RWPE2 (cell line): ENCODE measurements at regions not wholly inside any gene's neighbourhood (a gene's known extent, or its start where the extent isn't known, plus 50 kb on each side); places are given as distances from the start of the nearest gene placed in this dataset.

Experiments used
- ATAC-seq: fragments of 200-7000 bp; cut with Tn5 transposase; 3 replicates; pipeline ENCODE4 v1.9.1; 2021; ENCODE audit warnings: low read depth
- DNase-seq: peaks from one replicate; pipeline ENCODE4 v3.0.0-alpha.2; 2020; ENCODE audit warnings: low spot score
- H3K27ac ChIP-seq: fragments of 450-650 bp; 2 replicates; pipeline ENCODE4 v1.5.1; 2017; ENCODE audit warnings: mild to moderate bottlenecking; ENCODE audit not compliant: poor library complexity, severe bottlenecking
- H3K27me3 ChIP-seq: fragments of 250-450 bp; sonication (Bioruptor Pico); 2 replicates; pipeline ENCODE4 v1.5.1; 2021; ENCODE audit warnings: mild to moderate bottlenecking, moderate library complexity; ENCODE audit not compliant: insufficient read depth, poor library complexity, severe bottlenecking
- H3K36me3 ChIP-seq: fragments of 250-450 bp; sonication (Bioruptor Pico); 2 replicates; pipeline ENCODE4 v1.5.1; 2020; ENCODE audit warnings: low read depth, mild to moderate bottlenecking, moderate library complexity
- H3K4me1 ChIP-seq: fragments of 250-450 bp; sonication (Bioruptor Pico); 2 replicates; pipeline ENCODE4 v1.5.1; 2021; ENCODE audit warnings: mild to moderate bottlenecking, moderate library complexity; ENCODE audit not compliant: insufficient read depth, poor library complexity, severe bottlenecking
- H3K4me3 ChIP-seq: fragments of 250-450 bp; sonication (Bioruptor Pico); 2 replicates; pipeline ENCODE4 v1.5.1; 2021; ENCODE audit warnings: mild to moderate bottlenecking, moderate library complexity; ENCODE audit not compliant: severe bottlenecking
- H3K9me3 ChIP-seq: fragments of 250-450 bp; sonication (Bioruptor Pico); 2 replicates; pipeline ENCODE4 v1.5.1; 2021; ENCODE audit warnings: mild to moderate bottlenecking, moderate library complexity; ENCODE audit not compliant: severe bottlenecking
- TF ChIP-seq, protein P1 (sequence below): fragments of 450-650 bp; IDR thresholded peaks from one replicate; pipeline ENCODE4 v1.5.1; 2017; ENCODE audit warnings: mild to moderate bottlenecking, moderate library complexity; ENCODE audit not compliant: poor library complexity, severe bottlenecking

DNA sequence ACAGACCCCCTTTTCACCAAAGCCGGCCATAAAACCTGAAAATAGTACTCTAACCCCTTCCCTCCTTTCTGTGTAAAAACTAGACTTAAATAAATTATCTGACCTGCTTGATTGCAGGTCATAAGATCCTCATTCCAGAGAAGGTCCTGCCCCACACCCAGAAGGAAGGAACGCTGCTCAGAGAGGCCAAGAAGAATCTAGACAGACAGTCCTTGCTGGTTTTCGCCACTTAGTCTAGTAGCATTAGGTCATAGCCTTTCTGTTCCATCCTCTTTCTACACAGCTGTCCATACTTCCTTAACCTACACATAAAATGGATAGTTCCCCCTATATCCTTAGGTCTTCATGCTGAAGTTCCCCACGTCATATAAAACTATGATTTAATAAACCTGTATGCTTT is 83.7 kb upstream of the IGF1 start:
- DNase-seq, result no peak
- Histone ChIP-seq H3K27me3 (no peaks in the 10 kb centered on the region), H3K27ac (no peak overlapping the region), H3K4me3 (no peak overlapping the region), H3K36me3 (no peaks in the 10 kb centered on the region), H3K4me1 (no peaks in the 10 kb centered on the region), H3K9me3 (no peaks in the 10 kb centered on the region)
- no peak for ATAC-seq
- TF ChIP-seq, protein P1, sequence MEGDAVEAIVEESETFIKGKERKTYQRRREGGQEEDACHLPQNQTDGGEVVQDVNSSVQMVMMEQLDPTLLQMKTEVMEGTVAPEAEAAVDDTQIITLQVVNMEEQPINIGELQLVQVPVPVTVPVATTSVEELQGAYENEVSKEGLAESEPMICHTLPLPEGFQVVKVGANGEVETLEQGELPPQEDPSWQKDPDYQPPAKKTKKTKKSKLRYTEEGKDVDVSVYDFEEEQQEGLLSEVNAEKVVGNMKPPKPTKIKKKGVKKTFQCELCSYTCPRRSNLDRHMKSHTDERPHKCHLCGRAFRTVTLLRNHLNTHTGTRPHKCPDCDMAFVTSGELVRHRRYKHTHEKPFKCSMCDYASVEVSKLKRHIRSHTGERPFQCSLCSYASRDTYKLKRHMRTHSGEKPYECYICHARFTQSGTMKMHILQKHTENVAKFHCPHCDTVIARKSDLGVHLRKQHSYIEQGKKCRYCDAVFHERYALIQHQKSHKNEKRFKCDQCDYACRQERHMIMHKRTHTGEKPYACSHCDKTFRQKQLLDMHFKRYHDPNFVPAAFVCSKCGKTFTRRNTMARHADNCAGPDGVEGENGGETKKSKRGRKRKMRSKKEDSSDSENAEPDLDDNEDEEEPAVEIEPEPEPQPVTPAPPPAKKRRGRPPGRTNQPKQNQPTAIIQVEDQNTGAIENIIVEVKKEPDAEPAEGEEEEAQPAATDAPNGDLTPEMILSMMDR, result no peak

DNA sequence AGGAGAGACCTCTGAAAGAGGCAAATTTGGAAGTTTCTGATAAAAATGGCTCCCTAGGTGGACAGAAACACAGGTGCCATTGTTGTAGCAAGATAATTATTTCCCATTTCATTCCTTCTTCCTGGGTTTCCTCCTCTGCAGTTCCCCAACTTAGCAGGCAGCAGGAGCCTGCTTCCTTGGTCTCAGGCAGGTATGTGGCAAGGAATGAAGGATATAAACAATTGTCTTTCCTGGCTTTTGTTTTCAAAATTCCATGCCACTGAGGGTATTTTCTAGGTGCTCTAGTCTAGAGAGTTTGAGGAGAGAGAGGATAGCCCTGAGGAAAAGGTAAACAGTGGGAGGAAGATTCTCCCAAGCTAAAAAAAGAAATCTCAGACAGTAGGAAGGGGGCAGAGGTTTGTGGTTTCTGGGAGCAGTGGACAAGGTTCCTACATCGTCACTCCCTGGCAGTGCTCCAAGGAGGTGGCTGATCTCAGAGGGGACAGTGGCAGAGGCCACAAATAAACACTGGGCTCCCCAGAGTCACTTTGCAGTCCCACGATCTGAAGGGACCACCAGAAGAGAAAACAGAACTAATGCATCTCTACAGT is 82.6 kb upstream of the IGF1 start:
- TF ChIP-seq, protein P1, result no peak
- Histone ChIP-seq H3K27me3 (no peaks in the 10 kb centered on the region), H3K27ac (no peak overlapping the region), H3K9me3 (no peaks in the 10 kb centered on the region), H3K4me3 (no peak overlapping the region), H3K4me1 (no peaks in the 10 kb centered on the region), H3K36me3 (no peaks in the 10 kb centered on the region)
- no peak for DNase-seq
- ATAC-seq, result no peak; the same call in 2 of the 3 replicates

DNA sequence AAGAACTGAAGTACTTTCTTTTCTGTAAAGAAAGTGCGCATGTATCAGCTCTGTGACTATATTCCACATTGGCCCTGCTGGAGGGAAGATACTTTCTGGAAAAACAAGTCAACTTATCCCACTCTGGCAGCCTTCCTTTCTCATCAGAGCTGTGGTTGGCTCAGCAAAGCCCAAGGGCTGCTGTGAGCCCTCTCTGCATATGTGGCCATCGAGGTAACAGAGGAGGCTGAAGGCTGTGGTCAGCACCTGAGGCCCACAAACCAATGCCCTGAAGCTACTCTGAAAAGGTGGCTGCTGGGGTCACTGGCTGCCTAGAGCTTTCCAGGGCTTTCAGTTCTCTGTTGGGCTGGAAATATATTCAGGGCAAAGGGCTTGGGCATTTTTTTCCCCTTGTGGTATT is 70.8 kb upstream of the IGF1 start:
- no peak for DNase-seq
- Histone ChIP-seq H3K27me3 (no peaks in the 10 kb centered on the region), H3K36me3 (no peaks in the 10 kb centered on the region)

DNA sequence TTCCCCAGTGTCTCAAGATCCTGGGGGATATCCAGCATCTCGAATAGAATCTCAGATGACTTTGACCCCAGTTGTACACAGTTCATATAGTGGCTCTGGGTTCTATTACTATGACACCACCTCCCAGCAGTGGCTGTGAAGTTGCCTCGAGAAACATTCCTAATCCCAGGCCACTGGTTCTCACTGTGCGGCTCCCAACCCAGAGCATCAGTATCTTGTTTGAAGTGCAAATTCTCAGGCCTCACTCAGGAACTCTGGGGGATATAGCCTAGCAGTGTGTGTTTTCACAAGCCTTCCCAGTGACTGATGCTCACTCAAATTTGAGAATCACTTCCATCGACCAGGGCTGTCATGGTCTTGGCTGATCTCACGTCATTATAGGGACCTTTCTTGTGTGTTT is 69.3 kb upstream of the IGF1 start:
- Histone ChIP-seq H3K9me3 (no peaks in the 10 kb centered on the region), H3K36me3 (no peaks in the 10 kb centered on the region), H3K4me3 (no peak overlapping the region), H3K4me1 (no peaks in the 10 kb centered on the region), H3K27ac (no peak overlapping the region), H3K27me3 (no peaks in the 10 kb centered on the region)
- DNase-seq, result no peak
- ATAC-seq, result no peak
- TF ChIP-seq, protein P1, result no peak

More for the DNA sequence above, 70.8 kb upstream of the IGF1 start:
- Histone ChIP-seq H3K4me3 (no peak overlapping the region), H3K27ac (no peak overlapping the region), H3K9me3 (no peaks in the 10 kb centered on the region), H3K4me1 (no peaks in the 10 kb centered on the region)
- ATAC-seq, result no peak
- TF ChIP-seq, protein P1, result no peak

DNA sequence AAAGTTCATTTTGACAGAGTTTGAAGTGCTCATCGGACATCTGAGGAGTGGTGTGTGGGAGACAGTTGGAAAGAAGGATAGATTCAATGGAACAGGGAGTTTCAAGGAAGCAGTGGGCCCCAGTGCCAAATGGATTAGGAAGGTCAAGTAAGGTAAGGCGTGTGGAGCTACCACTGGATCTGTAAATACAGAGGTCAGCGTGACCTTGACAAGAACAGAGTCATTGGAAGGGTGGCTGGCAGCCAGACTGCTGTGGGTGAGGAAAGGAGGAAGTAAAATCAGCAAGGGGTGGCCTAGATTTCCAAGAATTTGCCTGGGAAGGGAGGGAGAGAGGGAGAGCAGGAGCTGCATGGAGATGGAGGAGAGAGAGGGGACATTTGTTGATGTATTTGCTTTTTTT is 68.2 kb upstream of the IGF1 start:
- TF ChIP-seq, protein P1, result no peak
- DNase-seq, result no peak
- Histone ChIP-seq H3K4me1 (no peaks in the 10 kb centered on the region), H3K9me3 (no peaks in the 10 kb centered on the region), H3K36me3 (no peaks in the 10 kb centered on the region), H3K4me3 (no peak overlapping the region), H3K27me3 (no peaks in the 10 kb centered on the region), H3K27ac (no peak overlapping the region)
- no peak for ATAC-seq
